Neuronal stem cell (in vitro differentiated cells): ENCODE measurements at regions not wholly inside any gene's neighbourhood (a gene's known extent, or its start where the extent isn't known, plus 50 kb on each side); places are given as distances from the start of the nearest gene placed in this dataset.

Experiments used
- DNase-seq: peaks from one replicate; pipeline ENCODE4 v3.0.0-alpha.2; 2013; ENCODE audit warnings: low spot score
- H2AFZ ChIP-seq: one replicate; pipeline ENCODE4 v1.6.1; 2013; ENCODE audit warnings: mild to moderate bottlenecking, low read length, inconsistent platforms
- H2AK5ac ChIP-seq: 2 replicates; pipeline ENCODE4 v1.6.1; 2013; ENCODE audit warnings: low read depth, mild to moderate bottlenecking, inconsistent platforms, low read length, moderate library complexity, mixed read lengths
- H2BK120ac ChIP-seq: 2 replicates; pipeline ENCODE4 v1.6.1; 2013; ENCODE audit warnings: low read depth, mild to moderate bottlenecking, inconsistent platforms, low read length, moderate library complexity, mixed read lengths
- H2BK12ac ChIP-seq: one replicate; pipeline ENCODE4 v1.6.1; 2013; ENCODE audit warnings: low read length, inconsistent platforms
- H2BK15ac ChIP-seq: 2 replicates; pipeline ENCODE4 v1.6.1; 2013; ENCODE audit warnings: mild to moderate bottlenecking, low read length, inconsistent platforms, mixed read lengths
- H2BK5ac ChIP-seq: one replicate; pipeline ENCODE4 v1.6.1; 2013; ENCODE audit warnings: inconsistent platforms, mild to moderate bottlenecking, low read length, moderate library complexity
- H3K14ac ChIP-seq: one replicate; pipeline ENCODE4 v1.6.1; 2013; ENCODE audit warnings: low read length, inconsistent platforms
- H3K18ac ChIP-seq: 2 replicates; pipeline ENCODE4 v1.6.1; 2013; ENCODE audit warnings: low read length, inconsistent platforms
- H3K23ac ChIP-seq: 2 replicates; pipeline ENCODE4 v1.6.1; 2013; ENCODE audit warnings: low read depth, mild to moderate bottlenecking, mixed read lengths, low read length, inconsistent platforms; ENCODE audit not compliant: poor library complexity
- H3K27ac ChIP-seq: replicated peaks from 3 replicates; pipeline ENCODE4 v1.5.1; 2013; ENCODE audit warnings: low read length, inconsistent platforms
- H3K27me3 ChIP-seq, 3 experiments: 2 replicates each; pipeline ENCODE4 v1.6.1; 2013; ENCODE audit warnings: low read length in 3 of 3, mild to moderate bottlenecking in 2 of 3, inconsistent platforms in 1 of 3, low read depth in 1 of 3, mixed read lengths in 1 of 3, moderate library complexity in 1 of 3; ENCODE audit not compliant: control insufficient read depth in 3 of 3, insufficient read depth in 3 of 3
- H3K36me3 ChIP-seq, 2 donors: replicated peaks in 1 of 2; 2 replicates each; pipeline ENCODE4 v1.6.1; 2013; ENCODE audit warnings: low read length in 2 of 2; ENCODE audit not compliant: control insufficient read depth in 2 of 2, insufficient read depth in 2 of 2
- H3K4ac ChIP-seq: 2 replicates; pipeline ENCODE4 v1.6.1; 2013; ENCODE audit warnings: inconsistent platforms, mild to moderate bottlenecking, low read length, moderate library complexity
- H3K4me1 ChIP-seq, 2 donors: 1 replicate in 1 of 2; 2 replicates in 1 of 2; pipeline ENCODE4 v1.6.1; 2013; ENCODE audit warnings: low read length in 2 of 2, low read depth in 1 of 2; ENCODE audit not compliant: control insufficient read depth in 2 of 2, insufficient read depth in 1 of 2
- H3K4me2 ChIP-seq: one replicate; pipeline ENCODE4 v1.6.1; 2013; ENCODE audit warnings: mild to moderate bottlenecking, low read length, inconsistent platforms; ENCODE audit not compliant: insufficient read depth, poor library complexity, severe bottlenecking
- H3K4me3 ChIP-seq, 2 donors: 2 replicates each; pipeline ENCODE4 v1.5.1; 2013; ENCODE audit warnings: low read length in 2 of 2, mild to moderate bottlenecking in 2 of 2, inconsistent platforms in 1 of 2, moderate library complexity in 1 of 2
- H3K79me1 ChIP-seq: one replicate; pipeline ENCODE4 v1.6.1; 2013; ENCODE audit warnings: low read depth, mild to moderate bottlenecking, inconsistent platforms, low read length, moderate library complexity
- H3K9ac ChIP-seq: one replicate; pipeline ENCODE4 v1.6.1; 2013; ENCODE audit warnings: mild to moderate bottlenecking, low read depth, low read length, inconsistent platforms; ENCODE audit not compliant: poor library complexity
- H3K9me3 ChIP-seq, 2 donors: replicated peaks in 1 of 2; 2 replicates each; pipeline versions ENCODE3 to v1.6.1; 2013; ENCODE audit warnings: low read length in 2 of 2, mild to moderate bottlenecking in 2 of 2, inconsistent platforms in 1 of 2, low read depth in 1 of 2, mixed read lengths in 1 of 2, moderate library complexity in 1 of 2; ENCODE audit not compliant: control insufficient read depth in 2 of 2, insufficient read depth in 1 of 2
- H4K8ac ChIP-seq: one replicate; pipeline ENCODE4 v1.6.1; 2013; ENCODE audit warnings: low read depth, mild to moderate bottlenecking, inconsistent platforms, low read length, moderate library complexity
- H4K91ac ChIP-seq: one replicate; pipeline ENCODE4 v1.6.1; 2013; ENCODE audit warnings: low read length, low read depth, mild to moderate bottlenecking, inconsistent platforms; ENCODE audit not compliant: poor library complexity
- whole genome bisulfite sequencing, 2 donors: extraction: QIAGEN DNeasy Blood & Tissue Kit; methylation state at CpG; one replicate each; pipeline ENCODE4 v1.1.7; 2013; ENCODE audit warnings: missing lambda C conversion rate in 2 of 2, mixed read lengths in 1 of 2; ENCODE audit not compliant: insufficient read length in 2 of 2, insufficient replicate concordance in 1 of 2; ENCODE audit errors: extremely low coverage in 2 of 2; 5-methylcytosine and 5-hydroxymethylcytosine counted together

GRCh38 chr1:84756455-84757082 lies 66.3 kb upstream of the SSX2IP start:
- H3K4me3 ChIP-seq: no peak overlapping the region
- no peak for DNase-seq
- no peak overlapping the region for H3K18ac ChIP-seq

GRCh38 chr1:84756001-84756400 lies 65.7 kb upstream of the SSX2IP start:
- Histone ChIP-seq H3K9ac (no peak overlapping the region), H3K4ac (no peak overlapping the region), H3K79me1 (no peaks in the 10 kb centered on the region), H2BK12ac (no peak overlapping the region), H2BK120ac (no peak overlapping the region), H3K18ac (no peak overlapping the region), H2BK5ac (no peak overlapping the region), H3K14ac (no peak overlapping the region), H3K36me3 (no peaks in the 10 kb centered on the region), H2AK5ac (no peak overlapping the region), H3K4me3 (no peak overlapping the region), H3K27me3 (no peaks in the 10 kb centered on the region), H3K4me1 (peaks cover 0 to 2% of the 10 kb centered on the region in 2 donors), H3K27ac (no peak overlapping the region), H3K23ac (no peak overlapping the region), H4K91ac (no peak overlapping the region), H4K8ac (no peak overlapping the region), H3K4me2 (no peak overlapping the region), H2AFZ (no peak overlapping the region), H3K9me3 (no peaks in the 10 kb centered on the region), H2BK15ac (no peak overlapping the region)
- no peak for DNase-seq
- no CpG with 5 or more reads among the region's 3 CpGs for WGBS, 2 donors

More at GRCh38 chr1:84756455-84757082, 66.3 kb upstream of the SSX2IP start:
- Histone ChIP-seq H3K27ac (no peak overlapping the region), H3K79me1 (no peaks in the 10 kb centered on the region), H3K36me3 (no peaks in the 10 kb centered on the region), H2AFZ (no peak overlapping the region), H4K8ac (no peak overlapping the region), H2BK120ac (no peak overlapping the region), H2AK5ac (no peak overlapping the region), H2BK5ac (no peak overlapping the region), H2BK15ac (no peak overlapping the region), H4K91ac (no peak overlapping the region), H2BK12ac (no peak overlapping the region), H3K4ac (no peak overlapping the region), H3K4me1 (peaks cover 0 to 2% of the 10 kb centered on the region in 2 donors), H3K4me2 (no peak overlapping the region), H3K9ac (no peak overlapping the region), H3K23ac (no peak overlapping the region), H3K27me3 (no peaks in the 10 kb centered on the region), H3K14ac (no peak overlapping the region), H3K9me3 (no peaks in the 10 kb centered on the region)
- WGBS, 2 donors: no CpG with 5 or more reads among the region's 3 CpGs

GRCh38 chr1:84755216-84755615 lies 65.0 kb upstream of the SSX2IP start:
- Histone ChIP-seq H2BK5ac (no peak overlapping the region), H3K14ac (no peak overlapping the region), H2BK15ac (no peak overlapping the region), H3K23ac (no peak overlapping the region), H3K27me3 (no peaks in the 10 kb centered on the region), H2AFZ (no peak overlapping the region), H3K4ac (no peak overlapping the region), H3K18ac (no peak overlapping the region), H3K4me2 (no peak overlapping the region), H2AK5ac (no peak overlapping the region), H4K91ac (no peak overlapping the region), H3K9me3 (no peaks in the 10 kb centered on the region), H3K36me3 (no peaks in the 10 kb centered on the region), H2BK12ac (no peak overlapping the region), H3K4me1 (peaks cover 0 to 2% of the 10 kb centered on the region in 2 donors), H4K8ac (no peak overlapping the region), H3K4me3 (no peak overlapping the region), H3K27ac (no peak overlapping the region), H3K9ac (no peak overlapping the region), H2BK120ac (no peak overlapping the region), H3K79me1 (no peaks in the 10 kb centered on the region)
- WGBS, 2 donors: no CpG with 5 or more reads among the region's 8 CpGs
- no peak for DNase-seq

- H3K18ac ChIP-seq: no peak overlapping the region
- no peak overlapping the region for H3K23ac ChIP-seq
- no peak for DNase-seq
- no peak overlapping the region for H3K27ac ChIP-seq
- H2BK15ac ChIP-seq: no peak overlapping the region
- no peak overlapping the region for H3K9ac ChIP-seq
- no peak overlapping the region for H2BK5ac ChIP-seq
- no peak overlapping the region for H2BK120ac ChIP-seq
- H4K8ac ChIP-seq: no peak overlapping the region
- no peaks in the 10 kb centered on the region for H3K27me3 ChIP-seq
- H2BK12ac ChIP-seq: no peak overlapping the region
- peak overlapping the region; percentile 40 for H2AFZ ChIP-seq
- H3K4me2 ChIP-seq: no peak overlapping the region
- H3K9me3 ChIP-seq: no peaks in the 10 kb centered on the region
- no peak overlapping the region for H4K91ac ChIP-seq
- peaks cover 0 to 2% of the 10 kb centered on the region in 2 donors for H3K4me1 ChIP-seq
- H2AK5ac ChIP-seq: no peak overlapping the region
- H3K36me3 ChIP-seq: no peaks in the 10 kb centered on the region
- no peak overlapping the region for H3K4ac ChIP-seq
- no peak overlapping the region for H3K4me3 ChIP-seq
- H3K79me1 ChIP-seq: no peaks in the 10 kb centered on the region
- H3K14ac ChIP-seq: no peak overlapping the region
- WGBS, 2 donors: no CpG with 5 or more reads among the region's 21 CpGs
Measured at GRCh38 chr1:84754386-84754703, 64.1 kb upstream of the SSX2IP start.
